GM13976 (cell line): ENCODE measurements at regions not wholly inside any gene's neighbourhood (a gene's known extent, or its start where the extent isn't known, plus 50 kb on each side); places are given as distances from the start of the nearest gene placed in this dataset.
"Not testable (repeated sequence)": the region's sequence is repeated elsewhere in the genome, so short reads cannot be mapped to it uniquely, and the experiment has no call there.

Experiments
- DNase-seq: peaks from one replicate; pipeline ENCODE4 v3.0.0; 2012; ENCODE audit warnings: low spot score
- in situ Hi-C: fragments of 300-500 bp; cut with MboI; formaldehyde crosslinking; loops from one replicate; pipeline ENCODE4 v1.12.0; 2022; ENCODE audit warnings: low sequenced_read_pairs, mixed read lengths, inconsistent platforms; ENCODE audit not compliant: unreplicated experiment
- TF ChIP-seq, protein P1 (sequence below): IDR thresholded peaks from 2 replicates; pipeline ENCODE4 v1.5.1; 2012; ENCODE audit warnings: borderline replicate concordance, mild to moderate bottlenecking; ENCODE audit not compliant: insufficient read depth; ENCODE audit errors: extremely low read depth, missing control alignments, control extremely low read depth

DNA sequence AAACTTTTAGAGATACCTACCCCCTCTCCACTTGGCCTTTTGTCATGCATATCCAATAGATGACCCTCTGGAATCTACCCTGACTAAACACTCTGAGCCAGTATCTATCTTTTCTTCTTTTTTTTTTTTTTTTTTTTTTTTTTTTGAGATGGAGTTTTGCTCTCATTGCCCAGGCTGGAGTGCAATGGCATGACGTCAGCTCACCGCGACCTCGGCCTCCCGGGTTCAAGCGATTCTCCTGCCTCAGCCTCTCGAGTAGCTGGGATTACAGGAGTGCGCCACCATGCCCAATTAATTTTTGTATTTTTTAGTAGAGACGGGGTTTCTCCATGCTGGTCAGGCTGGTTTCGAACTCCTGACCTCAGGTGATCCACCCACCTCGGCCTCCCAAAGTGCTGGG lies 50.8 kb upstream of the GRIN2B start:
- in situ Hi-C loops, DNase-seq: not testable (repeated sequence)

DNA sequence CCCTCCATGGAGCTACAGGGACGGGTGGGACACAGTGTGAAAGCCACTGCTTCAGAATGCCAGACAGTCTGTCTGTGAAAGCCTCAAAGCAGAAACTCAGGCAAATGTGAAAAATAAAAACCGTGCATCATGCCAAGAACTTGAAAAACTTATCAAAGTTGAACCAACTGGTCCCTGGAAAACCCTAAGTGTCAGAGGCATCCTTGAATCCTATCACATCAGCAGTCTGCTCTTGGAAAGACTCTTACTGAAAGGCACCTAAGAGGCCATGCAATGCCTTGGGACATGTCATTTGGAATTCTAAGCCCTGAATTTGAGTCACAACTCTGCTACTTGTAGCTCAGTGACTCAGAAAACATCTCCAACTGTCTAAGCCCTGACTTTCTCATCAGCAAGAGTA lies 62.4 kb upstream of the GRIN2B start:
- TF ChIP-seq, protein P1, sequence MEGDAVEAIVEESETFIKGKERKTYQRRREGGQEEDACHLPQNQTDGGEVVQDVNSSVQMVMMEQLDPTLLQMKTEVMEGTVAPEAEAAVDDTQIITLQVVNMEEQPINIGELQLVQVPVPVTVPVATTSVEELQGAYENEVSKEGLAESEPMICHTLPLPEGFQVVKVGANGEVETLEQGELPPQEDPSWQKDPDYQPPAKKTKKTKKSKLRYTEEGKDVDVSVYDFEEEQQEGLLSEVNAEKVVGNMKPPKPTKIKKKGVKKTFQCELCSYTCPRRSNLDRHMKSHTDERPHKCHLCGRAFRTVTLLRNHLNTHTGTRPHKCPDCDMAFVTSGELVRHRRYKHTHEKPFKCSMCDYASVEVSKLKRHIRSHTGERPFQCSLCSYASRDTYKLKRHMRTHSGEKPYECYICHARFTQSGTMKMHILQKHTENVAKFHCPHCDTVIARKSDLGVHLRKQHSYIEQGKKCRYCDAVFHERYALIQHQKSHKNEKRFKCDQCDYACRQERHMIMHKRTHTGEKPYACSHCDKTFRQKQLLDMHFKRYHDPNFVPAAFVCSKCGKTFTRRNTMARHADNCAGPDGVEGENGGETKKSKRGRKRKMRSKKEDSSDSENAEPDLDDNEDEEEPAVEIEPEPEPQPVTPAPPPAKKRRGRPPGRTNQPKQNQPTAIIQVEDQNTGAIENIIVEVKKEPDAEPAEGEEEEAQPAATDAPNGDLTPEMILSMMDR: no peak
- DNase-seq: no peak
- in situ Hi-C loops: no loop called here

DNA sequence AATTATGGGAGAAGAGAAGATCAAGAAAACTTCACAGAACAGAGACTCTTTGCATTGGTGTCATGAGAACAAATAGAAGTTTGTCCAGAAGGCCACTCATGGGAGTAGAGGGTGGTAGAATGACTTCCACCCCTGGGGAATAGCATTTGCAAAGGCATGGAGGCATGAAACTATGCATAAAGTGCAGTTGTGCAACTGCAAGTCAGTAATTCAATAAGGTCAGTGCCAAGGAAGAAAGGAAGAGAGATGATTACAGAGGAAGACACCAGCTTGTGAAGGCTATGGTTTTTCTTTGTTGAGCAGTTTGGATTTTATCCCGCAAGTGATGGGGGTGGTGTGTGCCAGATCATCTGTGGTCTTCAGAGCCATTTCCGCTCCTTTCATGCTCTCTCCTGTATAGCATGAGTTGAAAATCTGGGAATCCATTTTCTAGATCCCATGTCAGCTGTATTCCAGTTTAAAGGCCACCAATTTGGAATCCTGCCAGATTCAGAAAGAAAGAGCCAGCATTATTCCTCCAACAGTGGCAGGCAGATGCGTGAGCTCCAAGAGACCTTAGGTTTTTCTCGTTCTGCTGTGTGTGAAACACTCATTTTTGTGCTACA lies 67.6 kb upstream of the GRIN2B start:
- in situ Hi-C loops: no loop called here
- DNase-seq: no peak
- TF ChIP-seq, protein P1: no peak

DNA sequence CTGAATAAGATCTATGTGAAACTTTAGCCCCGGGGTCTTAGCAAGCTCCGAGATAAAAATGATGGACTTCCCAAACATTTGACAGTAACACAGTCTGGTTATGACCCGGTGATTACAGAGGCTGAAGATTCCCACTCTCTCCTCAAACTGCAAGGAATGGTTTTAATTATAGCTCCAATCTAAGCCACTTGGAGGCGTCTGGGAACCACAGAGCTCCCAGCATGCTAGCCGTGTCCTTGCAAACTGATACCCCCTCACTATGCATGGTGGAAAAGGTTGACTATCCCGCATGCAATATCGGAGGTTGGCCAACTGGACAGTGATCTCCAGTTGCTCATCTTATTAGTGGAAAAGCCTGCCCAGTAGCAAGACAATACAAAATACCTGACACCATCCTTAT lies 76.5 kb upstream of the GRIN2B start:
- in situ Hi-C loops: no loop called here
- DNase-seq: no peak
- TF ChIP-seq, protein P1: no peak

DNA sequence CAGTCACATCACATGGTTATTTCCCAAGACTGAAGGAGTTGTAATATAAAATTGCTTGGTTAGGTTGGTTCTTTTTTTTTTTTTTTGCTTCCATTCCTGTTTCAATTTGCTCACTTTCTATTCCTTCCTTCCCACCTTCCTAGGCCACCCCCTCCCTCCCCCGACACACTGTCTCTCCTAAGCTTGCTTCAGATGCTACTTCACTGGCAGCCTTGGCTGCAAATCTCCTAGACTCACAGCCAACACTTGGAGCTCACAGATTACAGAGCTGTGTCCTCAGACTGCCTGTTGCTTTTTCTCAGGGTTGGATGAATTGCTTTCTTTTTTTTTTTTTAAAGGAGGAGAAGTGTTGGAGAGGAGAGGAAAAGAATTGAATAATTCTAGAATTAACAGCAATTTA lies 77.3 kb upstream of the GRIN2B start:
- DNase-seq: no peak
- TF ChIP-seq, protein P1: no peak
- in situ Hi-C loops: no loop called here

DNA sequence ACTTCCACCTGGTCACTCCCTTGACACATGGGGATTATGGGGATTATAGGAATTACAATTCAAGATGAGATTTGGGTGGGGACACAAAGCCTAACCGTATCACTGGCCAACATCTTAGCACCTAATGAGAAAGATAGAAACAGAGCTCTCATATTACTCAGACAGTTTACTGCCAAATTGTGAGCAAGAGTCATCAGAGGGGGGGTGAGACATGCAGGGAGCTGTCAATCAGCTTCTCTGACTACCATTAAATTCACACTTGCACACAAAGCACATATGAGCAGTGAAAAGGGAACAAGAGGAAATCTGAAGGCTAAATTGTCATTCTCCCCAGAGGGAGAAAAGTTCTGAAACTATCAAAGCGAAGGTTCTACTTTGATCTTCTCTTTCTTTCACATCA lies 78.1 kb upstream of the GRIN2B start:
- no peak for DNase-seq
- TF ChIP-seq, protein P1: no peak
- in situ Hi-C loops: no loop called here

DNA sequence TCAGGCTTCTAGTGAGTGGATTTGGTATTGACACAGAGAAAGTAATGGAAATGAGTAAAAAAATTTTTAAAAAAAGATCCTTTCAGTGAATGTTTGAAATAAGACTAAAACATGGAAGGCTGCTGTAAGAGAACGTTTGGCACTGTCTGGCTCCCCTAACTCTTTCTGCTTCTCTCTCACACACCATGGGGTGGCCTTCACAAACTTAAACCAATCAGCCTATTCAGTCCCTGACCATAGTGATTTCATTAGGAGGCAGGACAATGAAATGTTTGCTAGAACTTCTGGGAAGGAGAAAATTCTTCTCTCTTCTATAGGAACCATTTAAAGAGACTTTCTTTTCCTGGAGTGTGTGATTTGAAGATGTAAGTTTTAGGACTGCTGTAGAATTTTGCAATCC lies 84.2 kb upstream of the GRIN2B start:
- TF ChIP-seq, protein P1: no peak
- no peak for DNase-seq
- in situ Hi-C loops: no loop called here

DNA sequence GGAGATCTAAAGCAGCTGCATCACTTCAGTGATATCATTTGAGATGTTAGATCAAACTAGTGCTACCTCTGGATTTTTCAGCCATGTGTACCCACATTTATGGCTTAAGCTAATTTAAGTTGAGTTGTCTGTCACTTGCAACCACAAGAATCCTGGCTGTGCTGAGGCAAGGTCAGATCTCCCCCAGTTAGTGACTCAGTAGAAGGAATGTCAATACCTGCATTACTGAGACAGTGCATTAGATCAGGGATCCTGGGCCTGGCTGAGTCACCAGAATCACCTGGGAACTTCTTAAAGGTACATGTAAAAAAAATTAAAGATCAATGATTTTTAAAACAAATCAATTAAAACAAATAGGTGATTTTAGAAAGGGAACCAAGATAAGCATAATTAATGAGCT lies 84.6 kb upstream of the GRIN2B start:
- in situ Hi-C loops: no loop called here
- TF ChIP-seq, protein P1: no peak
- DNase-seq: no peak
